GM20000 (cell line): ENCODE measurements at regions not wholly inside any gene's neighbourhood (a gene's known extent, or its start where the extent isn't known, plus 50 kb on each side); places are given as distances from the start of the nearest gene placed in this dataset.

ENCODE experiments used
- DNase-seq: peaks from one replicate; pipeline ENCODE4 v3.0.0; 2012; ENCODE audit warnings: low spot score
- TF ChIP-seq, protein P1 (sequence below): IDR thresholded peaks from 2 replicates; pipeline ENCODE4 v1.5.1; 2012; ENCODE audit warnings: mild to moderate bottlenecking, control low read depth; ENCODE audit errors: extremely low read depth, missing control alignments

DNA sequence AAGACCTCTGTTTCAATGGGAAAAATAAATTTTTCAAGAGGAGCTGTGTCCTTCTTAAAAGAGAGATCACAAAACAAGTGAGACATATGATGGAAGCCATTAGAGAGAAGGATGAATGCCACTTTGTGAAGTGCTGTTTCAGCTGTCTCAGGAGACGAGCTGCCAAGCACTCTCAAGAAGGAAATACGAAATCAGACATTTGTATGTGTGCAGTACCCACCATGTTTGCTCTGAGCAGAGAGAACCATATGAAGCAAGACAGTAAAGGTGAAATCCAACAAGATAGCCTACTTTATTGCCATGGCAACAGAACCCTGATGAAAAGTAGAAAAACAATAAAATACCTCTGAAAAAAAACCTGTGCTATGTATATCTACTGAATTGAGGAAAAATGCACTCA is 168.1 kb downstream of the AMY1C start:
- no peak for DNase-seq
- TF ChIP-seq, protein P1, sequence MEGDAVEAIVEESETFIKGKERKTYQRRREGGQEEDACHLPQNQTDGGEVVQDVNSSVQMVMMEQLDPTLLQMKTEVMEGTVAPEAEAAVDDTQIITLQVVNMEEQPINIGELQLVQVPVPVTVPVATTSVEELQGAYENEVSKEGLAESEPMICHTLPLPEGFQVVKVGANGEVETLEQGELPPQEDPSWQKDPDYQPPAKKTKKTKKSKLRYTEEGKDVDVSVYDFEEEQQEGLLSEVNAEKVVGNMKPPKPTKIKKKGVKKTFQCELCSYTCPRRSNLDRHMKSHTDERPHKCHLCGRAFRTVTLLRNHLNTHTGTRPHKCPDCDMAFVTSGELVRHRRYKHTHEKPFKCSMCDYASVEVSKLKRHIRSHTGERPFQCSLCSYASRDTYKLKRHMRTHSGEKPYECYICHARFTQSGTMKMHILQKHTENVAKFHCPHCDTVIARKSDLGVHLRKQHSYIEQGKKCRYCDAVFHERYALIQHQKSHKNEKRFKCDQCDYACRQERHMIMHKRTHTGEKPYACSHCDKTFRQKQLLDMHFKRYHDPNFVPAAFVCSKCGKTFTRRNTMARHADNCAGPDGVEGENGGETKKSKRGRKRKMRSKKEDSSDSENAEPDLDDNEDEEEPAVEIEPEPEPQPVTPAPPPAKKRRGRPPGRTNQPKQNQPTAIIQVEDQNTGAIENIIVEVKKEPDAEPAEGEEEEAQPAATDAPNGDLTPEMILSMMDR, result no peak

DNA sequence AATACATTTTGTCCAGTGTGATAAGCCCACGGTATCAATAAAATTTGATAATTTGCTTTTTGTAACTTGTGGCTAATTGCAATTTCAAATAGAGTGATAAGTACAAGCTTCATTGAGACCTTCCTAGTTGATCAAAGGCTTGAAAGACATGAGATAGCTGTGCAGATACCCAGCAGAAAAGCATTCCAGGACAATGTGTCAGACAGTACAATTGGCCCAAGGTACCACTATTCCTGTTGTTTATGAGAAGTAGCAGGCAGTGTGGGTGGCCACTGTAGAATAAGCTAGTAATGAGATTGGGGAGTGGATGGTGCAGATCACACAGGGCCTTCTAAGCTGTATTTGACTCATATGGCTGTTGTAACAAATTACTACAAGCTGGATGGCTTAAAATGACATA is 182.2 kb downstream of the AMY1C start:
- TF ChIP-seq, protein P1, result no peak
- DNase-seq, result no peak

DNA sequence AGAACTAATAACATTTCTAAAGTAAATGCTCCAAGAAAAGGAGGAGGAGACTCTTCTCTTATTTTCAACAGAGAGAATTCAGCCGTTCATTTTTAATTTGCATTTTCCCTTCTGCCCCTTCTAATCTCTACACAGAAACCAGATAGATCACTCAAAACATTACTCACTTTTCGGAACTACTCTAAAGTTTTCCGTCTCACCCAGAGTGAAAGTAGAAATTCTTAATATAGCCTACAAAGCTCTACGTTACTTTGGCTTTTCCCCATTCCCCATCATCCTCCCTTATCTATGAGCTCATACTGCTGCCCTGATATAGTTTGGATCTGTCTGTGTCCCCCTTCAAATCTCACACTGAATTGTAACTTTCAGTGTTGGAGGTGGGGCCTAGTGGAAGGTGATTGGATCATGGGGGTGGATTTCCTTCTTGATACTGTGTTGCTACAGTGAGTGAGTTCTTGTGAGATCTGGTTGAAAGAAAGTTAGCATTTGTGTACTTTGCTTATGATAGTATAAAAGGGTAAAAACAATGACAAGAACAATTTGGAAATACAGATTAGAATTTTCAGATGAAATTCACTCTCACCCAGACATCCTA is 188.2 kb downstream of the AMY1C start:
- peak; percentile 20 for DNase-seq
- TF ChIP-seq, protein P1, result no peak

DNA sequence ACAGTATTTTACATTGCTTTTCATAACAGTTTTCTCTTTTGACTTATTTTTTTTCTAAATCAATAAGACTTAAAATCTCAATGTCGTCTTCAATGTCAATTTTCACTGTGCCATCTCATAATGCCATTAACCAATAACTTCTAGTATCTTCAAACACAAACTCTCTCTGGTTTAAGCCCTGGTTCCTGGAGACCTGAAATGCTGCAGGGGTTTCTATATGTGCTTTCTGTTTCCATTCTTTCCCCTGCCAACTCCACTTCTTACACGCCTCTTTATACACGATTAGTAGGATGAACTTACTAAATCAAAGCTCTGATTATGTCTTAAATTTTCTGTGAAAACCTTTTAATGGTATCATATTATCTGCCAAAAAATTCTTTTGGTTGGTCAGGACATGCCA is 191.4 kb downstream of the AMY1C start:
- TF ChIP-seq, protein P1, result no peak
- DNase-seq, result no peak

DNA sequence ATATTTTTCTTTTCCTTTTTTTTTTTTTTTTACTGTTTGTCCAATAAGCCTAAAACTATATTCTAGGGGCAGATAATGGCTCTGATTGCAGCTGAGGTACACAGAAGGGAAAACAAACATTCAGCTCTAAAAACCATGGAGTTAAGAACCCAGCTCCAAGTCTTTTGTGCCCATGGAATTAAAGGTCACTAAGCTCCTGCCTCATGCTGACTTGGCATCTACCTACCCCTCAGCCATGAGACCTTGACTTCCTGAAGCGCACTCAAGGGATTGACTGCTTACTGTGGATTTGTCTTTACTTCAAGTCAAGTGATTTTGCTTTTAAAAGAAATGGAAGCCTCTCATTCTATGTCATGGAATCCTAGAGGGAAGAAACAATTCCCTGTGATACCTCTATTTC is 192.3 kb downstream of the AMY1C start:
- TF ChIP-seq, protein P1, result no peak
- DNase-seq, result no peak

DNA sequence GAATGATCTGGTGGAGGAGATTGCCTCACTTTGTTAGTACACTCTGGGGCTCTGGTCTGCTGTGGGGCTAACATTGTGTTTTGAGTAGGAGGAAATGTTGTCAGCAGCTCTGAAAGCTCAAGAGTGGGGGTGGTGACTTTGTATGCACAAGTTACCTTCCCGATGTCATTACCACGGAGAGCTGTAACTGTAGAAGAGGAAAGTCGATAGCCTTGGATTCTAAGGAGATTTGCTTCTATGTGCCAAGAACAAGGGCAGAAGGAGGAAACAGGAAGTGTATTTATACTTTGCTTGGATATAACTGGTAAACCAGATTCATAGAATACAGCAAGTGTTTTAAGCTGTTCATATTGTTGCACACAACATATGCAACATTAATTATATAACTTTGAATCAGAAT is 196.1 kb downstream of the AMY1C start:
- TF ChIP-seq, protein P1, result no peak
- DNase-seq, result no peak

DNA sequence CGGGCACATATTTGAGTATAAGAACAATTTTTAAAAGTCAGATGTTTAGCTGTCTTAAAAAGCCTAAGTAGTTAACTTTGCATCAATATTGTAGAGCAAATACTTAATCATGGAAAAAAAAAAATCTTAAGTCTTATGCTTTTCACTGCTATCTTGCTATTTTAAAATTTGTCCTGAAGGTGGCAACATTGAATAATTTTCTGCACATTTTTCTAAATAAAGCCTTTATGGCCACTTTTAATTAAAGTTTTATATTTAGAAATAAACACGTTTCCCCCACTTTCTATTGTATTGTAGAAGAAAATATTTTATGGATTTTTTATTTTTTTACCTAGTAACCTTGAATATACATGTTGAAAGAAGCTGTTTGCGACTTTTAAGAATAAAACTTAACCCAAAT is 198.8 kb downstream of the AMY1C start:
- no peak for DNase-seq
- TF ChIP-seq, protein P1, result no peak
